HG03442 (cell line): ENCODE measurements at regions not wholly inside any gene's neighbourhood (a gene's known extent, or its start where the extent isn't known, plus 50 kb on each side); places are given as distances from the start of the nearest gene placed in this dataset.

ENCODE experiments used
- ATAC-seq: cut with Tn5 transposase; IDR thresholded peaks from one replicate; pipeline ENCODE4 v1.9.1; 2021; ENCODE audit warnings: mild to moderate bottlenecking, moderate library complexity; ENCODE audit not compliant: unreplicated experiment

GRCh38 chr11:127066401-127067090 is 66.0 kb upstream of the KIRREL3 start:
- no peak for ATAC-seq

- ATAC-seq, result no peak
These were observed 62.7 kb upstream of the KIRREL3 start for GRCh38 chr11:127063241-127063640.

- ATAC-seq, result no peak
These were observed 61.4 kb upstream of the KIRREL3 start for GRCh38 chr11:127061947-127062346.

GRCh38 chr11:127059750-127060149 is 59.2 kb upstream of the KIRREL3 start:
- ATAC-seq, result no peak

- ATAC-seq, result no peak
These were observed 58.7 kb upstream of the KIRREL3 start for GRCh38 chr11:127059286-127059685.

- no peak for ATAC-seq
These were observed 58.0 kb upstream of the KIRREL3 start for GRCh38 chr11:127058524-127058923.

- no peak for ATAC-seq
These were observed 56.6 kb upstream of the KIRREL3 start for GRCh38 chr11:127057126-127057525.

- no peak for ATAC-seq
These were observed 55.9 kb upstream of the KIRREL3 start for GRCh38 chr11:127056338-127056971.

GRCh38 chr11:127055236-127055635 is 54.7 kb upstream of the KIRREL3 start:
- no peak for ATAC-seq

GRCh38 chr11:127054153-127054552 is 53.6 kb upstream of the KIRREL3 start:
- no peak for ATAC-seq

- no peak for ATAC-seq
These were observed 51.8 kb upstream of the KIRREL3 start for GRCh38 chr11:127052404-127052803.
